Mesothelial cell of epicardium (in vitro differentiated cells): ENCODE measurements at regions not wholly inside any gene's neighbourhood (a gene's known extent, or its start where the extent isn't known, plus 50 kb on each side); places are given as distances from the start of the nearest gene placed in this dataset.

Source experiments
- DNase-seq, 2 experiments: peaks; one replicate each; pipeline ENCODE4 v3.0.0; 2021; ENCODE audit warnings: low spot score in 2 of 2; ENCODE audit not compliant: unreplicated experiment in 2 of 2
- H3K27ac Mint-ChIP-seq: 2 replicates; pipeline ENCODE4 v1.8.0; 2021; ENCODE audit warnings: mixed read lengths
- H3K27me3 Mint-ChIP-seq: 2 replicates; pipeline ENCODE4 v1.8.0; 2021; ENCODE audit warnings: low read depth, mixed read lengths
- H3K36me3 Mint-ChIP-seq: 2 replicates; pipeline ENCODE4 v1.8.0; 2021; ENCODE audit warnings: mixed read lengths
- H3K4me1 Mint-ChIP-seq: 2 replicates; pipeline ENCODE4 v1.8.0; 2021; ENCODE audit warnings: mixed read lengths
- H3K4me3 Mint-ChIP-seq: 2 replicates; pipeline ENCODE4 v1.8.0; 2021; ENCODE audit warnings: mild to moderate bottlenecking, moderate library complexity, mixed read lengths
- H3K9me3 Mint-ChIP-seq: 2 replicates; pipeline ENCODE4 v1.8.0; 2021; ENCODE audit warnings: mixed read lengths
- CTCF ChIP-seq: fragments of 200-600 bp; sonication (generic); IDR thresholded peaks from one replicate; pipeline ENCODE4 v1.5.0; 2021; ENCODE audit warnings: antibody characterized with exemption; ENCODE audit not compliant: unreplicated experiment

- Mint-ChIP-seq H3K27ac (no peak overlapping the region), H3K4me3 (no peak overlapping the region), H3K4me1 (peaks cover 42% of the 10 kb centered on the region), H3K9me3 (peaks cover 8% of the 10 kb centered on the region), H3K27me3 (no peaks in the 10 kb centered on the region), H3K36me3 (no peaks in the 10 kb centered on the region)
- DNase-seq = no peak
- TF ChIP-seq CTCF = no peak
Measured at GRCh38 chr2:158894572-158894971, 73.9 kb upstream of the TANC1 start.

GRCh38 chr2:158900345-158900744 lies 68.1 kb upstream of the TANC1 start:
- no peak for TF ChIP-seq CTCF
- H3K27ac Mint-ChIP-seq = no peak overlapping the region
- peaks cover 5% of the 10 kb centered on the region for H3K9me3 Mint-ChIP-seq
- peaks cover 37% of the 10 kb centered on the region for H3K4me1 Mint-ChIP-seq
- DNase-seq = no peak
- H3K27me3 Mint-ChIP-seq = no peaks in the 10 kb centered on the region
- no peak overlapping the region for H3K4me3 Mint-ChIP-seq
- H3K36me3 Mint-ChIP-seq = no peaks in the 10 kb centered on the region

GRCh38 chr2:158902005-158902398 lies 66.4 kb upstream of the TANC1 start:
- no peak overlapping the region for H3K4me3 Mint-ChIP-seq
- H3K27ac Mint-ChIP-seq = no peak overlapping the region
- peaks cover 46% of the 10 kb centered on the region for H3K4me1 Mint-ChIP-seq
- no peak for DNase-seq
- H3K9me3 Mint-ChIP-seq = peaks cover 4% of the 10 kb centered on the region
- no peak for TF ChIP-seq CTCF
- no peaks in the 10 kb centered on the region for H3K27me3 Mint-ChIP-seq
- no peaks in the 10 kb centered on the region for H3K36me3 Mint-ChIP-seq

GRCh38 chr2:158903711-158904405 lies 64.6 kb upstream of the TANC1 start:
- H3K9me3 Mint-ChIP-seq = no peaks in the 10 kb centered on the region
- H3K4me3 Mint-ChIP-seq = no peak overlapping the region
- DNase-seq = no peak
- peaks cover 53% of the 10 kb centered on the region for H3K4me1 Mint-ChIP-seq
- H3K36me3 Mint-ChIP-seq = no peaks in the 10 kb centered on the region
- no peaks in the 10 kb centered on the region for H3K27me3 Mint-ChIP-seq
- no peak for TF ChIP-seq CTCF
- H3K27ac Mint-ChIP-seq = peak overlapping the region; percentile 84

GRCh38 chr2:158904627-158905177 lies 63.7 kb upstream of the TANC1 start:
- H3K27ac Mint-ChIP-seq = peak overlapping the region; percentile 84
- no peak overlapping the region for H3K4me3 Mint-ChIP-seq
- peaks cover 49% of the 10 kb centered on the region for H3K4me1 Mint-ChIP-seq
- DNase-seq = no peak
- H3K36me3 Mint-ChIP-seq = no peaks in the 10 kb centered on the region
- H3K9me3 Mint-ChIP-seq = no peaks in the 10 kb centered on the region
- no peaks in the 10 kb centered on the region for H3K27me3 Mint-ChIP-seq
- TF ChIP-seq CTCF = no peak

GRCh38 chr2:158905341-158905740 lies 63.1 kb upstream of the TANC1 start:
- Mint-ChIP-seq H3K4me1 (peaks cover 44% of the 10 kb centered on the region), H3K36me3 (no peaks in the 10 kb centered on the region)
- TF ChIP-seq CTCF = no peak

More at GRCh38 chr2:158905341-158905740, 63.1 kb upstream of the TANC1 start:
- no peaks in the 10 kb centered on the region for H3K27me3 Mint-ChIP-seq
- H3K27ac Mint-ChIP-seq = peak overlapping the region; percentile 84
- no peak for DNase-seq
- no peaks in the 10 kb centered on the region for H3K9me3 Mint-ChIP-seq
- H3K4me3 Mint-ChIP-seq = no peak overlapping the region
